HL-60 (cell line): ENCODE measurements at regions not wholly inside any gene's neighbourhood (a gene's known extent, or its start where the extent isn't known, plus 50 kb on each side); places are given as distances from the start of the nearest gene placed in this dataset.

ENCODE experiments used
- DNase-seq, 2 experiments: peaks; one replicate each; pipeline ENCODE4 v3.0.0-alpha.2; 2010 to 2020; ENCODE audit warnings: low read depth in 1 of 2, low spot score in 1 of 2
- H3K27ac ChIP-seq: fragments of 250-450 bp; sonication (Bioruptor Pico); replicated peaks from 2 replicates; pipeline ENCODE4 v1.5.1; 2020; ENCODE audit warnings: mild to moderate bottlenecking, moderate library complexity
- H3K27me3 ChIP-seq: fragments of 250-450 bp; sonication (Bioruptor Pico); 2 replicates; pipeline ENCODE4 v1.5.1; 2021; ENCODE audit warnings: mild to moderate bottlenecking, moderate library complexity; ENCODE audit not compliant: insufficient read depth, poor library complexity, severe bottlenecking
- H3K4me3 ChIP-seq: replicated peaks from 2 replicates; pipeline ENCODE4 v1.5.1; 2011; ENCODE audit warnings: mild to moderate bottlenecking, control low read depth, low read length; ENCODE audit not compliant: insufficient read depth
- CTCF ChIP-seq: IDR thresholded peaks from one replicate; pipeline ENCODE4 v1.5.1; 2011; ENCODE audit warnings: low read length, control low read depth, inconsistent platforms; ENCODE audit not compliant: insufficient read depth
- GABPA ChIP-seq: IDR thresholded peaks from 2 replicates; pipeline ENCODE4 v1.6.1; 2012; ENCODE audit warnings: low read depth
- POLR2AphosphoS5 ChIP-seq: IDR thresholded peaks from 2 replicates; pipeline ENCODE4 v1.6.1; 2012; ENCODE audit warnings: low read depth
- SPI1 ChIP-seq: IDR thresholded peaks from 2 replicates; pipeline ENCODE4 v1.6.1; 2012; ENCODE audit warnings: low read depth, mild to moderate bottlenecking, borderline replicate concordance
- TF ChIP-seq, protein P1 (sequence below): IDR thresholded peaks from 2 replicates; pipeline ENCODE4 v1.6.1; 2012; ENCODE audit warnings: low read depth; ENCODE audit not compliant: insufficient replicate concordance

- DNase-seq, result no peak
- no peaks in the 10 kb centered on the region for H3K27me3 ChIP-seq
- H3K4me3 ChIP-seq, result no peak overlapping the region
- no peak overlapping the region for H3K27ac ChIP-seq
- TF ChIP-seq SPI1, result no peak
- no peak for TF ChIP-seq CTCF
- no peak for TF ChIP-seq GABPA
- TF ChIP-seq, protein P1, sequence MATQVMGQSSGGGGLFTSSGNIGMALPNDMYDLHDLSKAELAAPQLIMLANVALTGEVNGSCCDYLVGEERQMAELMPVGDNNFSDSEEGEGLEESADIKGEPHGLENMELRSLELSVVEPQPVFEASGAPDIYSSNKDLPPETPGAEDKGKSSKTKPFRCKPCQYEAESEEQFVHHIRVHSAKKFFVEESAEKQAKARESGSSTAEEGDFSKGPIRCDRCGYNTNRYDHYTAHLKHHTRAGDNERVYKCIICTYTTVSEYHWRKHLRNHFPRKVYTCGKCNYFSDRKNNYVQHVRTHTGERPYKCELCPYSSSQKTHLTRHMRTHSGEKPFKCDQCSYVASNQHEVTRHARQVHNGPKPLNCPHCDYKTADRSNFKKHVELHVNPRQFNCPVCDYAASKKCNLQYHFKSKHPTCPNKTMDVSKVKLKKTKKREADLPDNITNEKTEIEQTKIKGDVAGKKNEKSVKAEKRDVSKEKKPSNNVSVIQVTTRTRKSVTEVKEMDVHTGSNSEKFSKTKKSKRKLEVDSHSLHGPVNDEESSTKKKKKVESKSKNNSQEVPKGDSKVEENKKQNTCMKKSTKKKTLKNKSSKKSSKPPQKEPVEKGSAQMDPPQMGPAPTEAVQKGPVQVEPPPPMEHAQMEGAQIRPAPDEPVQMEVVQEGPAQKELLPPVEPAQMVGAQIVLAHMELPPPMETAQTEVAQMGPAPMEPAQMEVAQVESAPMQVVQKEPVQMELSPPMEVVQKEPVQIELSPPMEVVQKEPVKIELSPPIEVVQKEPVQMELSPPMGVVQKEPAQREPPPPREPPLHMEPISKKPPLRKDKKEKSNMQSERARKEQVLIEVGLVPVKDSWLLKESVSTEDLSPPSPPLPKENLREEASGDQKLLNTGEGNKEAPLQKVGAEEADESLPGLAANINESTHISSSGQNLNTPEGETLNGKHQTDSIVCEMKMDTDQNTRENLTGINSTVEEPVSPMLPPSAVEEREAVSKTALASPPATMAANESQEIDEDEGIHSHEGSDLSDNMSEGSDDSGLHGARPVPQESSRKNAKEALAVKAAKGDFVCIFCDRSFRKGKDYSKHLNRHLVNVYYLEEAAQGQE, result no peak
- no peak for TF ChIP-seq POLR2AphosphoS5
These were observed 112.4 kb downstream of the ANXA2R start for GRCh38 chr5:42927730-42928129.

- no peak for DNase-seq
- TF ChIP-seq SPI1 (no peak), POLR2AphosphoS5 (no peak), CTCF (no peak), GABPA (no peak)
- TF ChIP-seq, protein P1, result no peak
These were observed 113.0 kb upstream of the SELENOP start for GRCh38 chr5:42924686-42925085.

DNA sequence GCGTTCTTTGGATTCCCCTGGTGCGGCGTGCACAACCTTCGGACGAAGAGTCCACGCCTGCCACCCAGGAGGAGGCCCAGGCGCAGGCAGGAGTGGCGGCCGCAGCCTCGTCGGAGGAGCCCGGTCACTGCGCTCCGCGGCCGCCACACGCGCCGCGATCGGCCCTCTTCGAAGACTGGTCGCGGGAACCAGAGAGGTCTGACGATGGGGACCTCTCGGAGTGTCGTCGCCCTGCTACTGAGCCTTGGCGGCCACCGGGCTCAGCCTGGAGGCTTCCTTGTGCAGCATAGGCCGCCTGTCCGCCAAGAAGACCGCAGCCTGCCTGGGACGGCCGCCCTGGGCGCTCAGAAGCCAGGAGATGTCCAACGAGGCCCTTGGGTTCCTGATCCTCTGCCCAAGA lies 112.5 kb upstream of the SELENOP start:
- H3K4me3 ChIP-seq, result no peak overlapping the region
- no peaks in the 10 kb centered on the region for H3K27me3 ChIP-seq
- TF ChIP-seq, protein P1, result no peak
- no peak for DNase-seq
- H3K27ac ChIP-seq, result no peak overlapping the region

More at GRCh38 chr5:42924686-42925085, 113.0 kb upstream of the SELENOP start:
- Histone ChIP-seq H3K27me3 (no peaks in the 10 kb centered on the region), H3K4me3 (no peak overlapping the region), H3K27ac (no peak overlapping the region)

GRCh38 chr5:42923710-42924109 lies 112.0 kb upstream of the SELENOP start:
- TF ChIP-seq POLR2AphosphoS5, result no peak
- Histone ChIP-seq H3K27me3 (no peaks in the 10 kb centered on the region), H3K4me3 (no peak overlapping the region), H3K27ac (no peak overlapping the region)
- DNase-seq, result no peak
